ENCODE measurements at regions not wholly inside any gene's neighbourhood (a gene's known extent, or its start where the extent isn't known, plus 50 kb on each side); places are given as distances from the start of the nearest gene placed in this dataset.

- peaks cover 9% of the 10 kb centered on the region for H3K9me3 Mint-ChIP-seq
- H3K4me1 Mint-ChIP-seq: no peaks in the 10 kb centered on the region
- ChIA-PET CTCF (no interaction called here), POLR2A (no interaction called here)
- no peaks in the 10 kb centered on the region for H3K27me3 Mint-ChIP-seq
- H3K36me3 Mint-ChIP-seq (ENCODE audit: low read depth): no peaks in the 10 kb centered on the region
- no peak overlapping the region for H3K27ac Mint-ChIP-seq
- H3K4me3 Mint-ChIP-seq: no peak overlapping the region
- no peak for DNase-seq
Observed at GRCh38 chr13:87035526-87035925, 635.6 kb upstream of the SLITRK5 start.

- Mint-ChIP-seq H3K27ac (no peak overlapping the region), H3K4me1 (no peaks in the 10 kb centered on the region), H3K4me3 (no peak overlapping the region), H3K9me3 (peaks cover 8% of the 10 kb centered on the region), H3K36me3 (ENCODE audit: low read depth) (no peaks in the 10 kb centered on the region), H3K27me3 (no peaks in the 10 kb centered on the region)
- no peak for DNase-seq
- ChIA-PET POLR2A (no interaction called here), CTCF (no interaction called here)
Observed at GRCh38 chr13:87042946-87043345, 628.2 kb upstream of the SLITRK5 start.

- H3K36me3 Mint-ChIP-seq (ENCODE audit: low read depth): no peaks in the 10 kb centered on the region
- POLR2A ChIA-PET: no interaction called here
Observed at GRCh38 chr13:87052731-87053130, 618.4 kb upstream of the SLITRK5 start.

GRCh38 chr13:87057807-87058520 lies 613.2 kb upstream of the SLITRK5 start:
- H3K4me3 Mint-ChIP-seq: no peak overlapping the region
- DNase-seq: no peak
- H3K27me3 Mint-ChIP-seq: no peaks in the 10 kb centered on the region
- ChIA-PET POLR2A (no interaction called here), CTCF (no interaction called here)
- H3K9me3 Mint-ChIP-seq: peaks cover 11% of the 10 kb centered on the region
- H3K36me3 Mint-ChIP-seq (ENCODE audit: low read depth): no peaks in the 10 kb centered on the region
- H3K4me1 Mint-ChIP-seq: no peaks in the 10 kb centered on the region
- H3K27ac Mint-ChIP-seq: no peak overlapping the region

More at GRCh38 chr13:87052731-87053130, 618.4 kb upstream of the SLITRK5 start:
- H3K9me3 Mint-ChIP-seq: peaks cover 13% of the 10 kb centered on the region
- H3K4me1 Mint-ChIP-seq: no peaks in the 10 kb centered on the region
- no peak overlapping the region for H3K4me3 Mint-ChIP-seq
- CTCF ChIA-PET: no interaction called here
- DNase-seq: no peak
- H3K27me3 Mint-ChIP-seq: no peaks in the 10 kb centered on the region
- no peak overlapping the region for H3K27ac Mint-ChIP-seq

- DNase-seq: no peak
- Mint-ChIP-seq H3K27me3 (no peaks in the 10 kb centered on the region), H3K27ac (no peak overlapping the region), H3K4me3 (no peak overlapping the region), H3K9me3 (peaks cover 8% of the 10 kb centered on the region), H3K4me1 (no peaks in the 10 kb centered on the region), H3K36me3 (ENCODE audit: low read depth) (no peaks in the 10 kb centered on the region)
- POLR2A ChIA-PET: no interaction called here
- CTCF ChIA-PET: no interaction called here
Observed at GRCh38 chr13:87058786-87059329, 612.3 kb upstream of the SLITRK5 start.

GRCh38 chr13:87078947-87079795 lies 592.0 kb upstream of the SLITRK5 start:
- CTCF ChIA-PET: no interaction called here
- Mint-ChIP-seq H3K36me3 (ENCODE audit: low read depth) (no peaks in the 10 kb centered on the region), H3K9me3 (no peaks in the 10 kb centered on the region), H3K4me3 (no peak overlapping the region), H3K27me3 (no peaks in the 10 kb centered on the region), H3K4me1 (no peaks in the 10 kb centered on the region), H3K27ac (no peak overlapping the region)
- no peak for DNase-seq
- POLR2A ChIA-PET: no interaction called here

- no peak for DNase-seq
- Mint-ChIP-seq H3K36me3 (ENCODE audit: low read depth) (no peaks in the 10 kb centered on the region), H3K27ac (no peak overlapping the region), H3K27me3 (no peaks in the 10 kb centered on the region), H3K4me1 (no peaks in the 10 kb centered on the region), H3K9me3 (no peaks in the 10 kb centered on the region), H3K4me3 (no peak overlapping the region)
- ChIA-PET CTCF (no interaction called here), POLR2A (no interaction called here)
Observed at GRCh38 chr13:87080100-87080779, 590.9 kb upstream of the SLITRK5 start.

GRCh38 chr13:87084192-87084591 lies 587.0 kb upstream of the SLITRK5 start:
- H3K27me3 Mint-ChIP-seq: no peaks in the 10 kb centered on the region
- peaks cover 2% of the 10 kb centered on the region for H3K9me3 Mint-ChIP-seq
- no peak overlapping the region for H3K27ac Mint-ChIP-seq
- no peak for DNase-seq
- H3K36me3 Mint-ChIP-seq (ENCODE audit: low read depth): no peaks in the 10 kb centered on the region
- ChIA-PET CTCF (no interaction called here), POLR2A (no interaction called here)
- H3K4me3 Mint-ChIP-seq: no peak overlapping the region
- no peaks in the 10 kb centered on the region for H3K4me1 Mint-ChIP-seq

- CTCF ChIA-PET: no interaction called here
- no peaks in the 10 kb centered on the region for H3K36me3 Mint-ChIP-seq (ENCODE audit: low read depth)
- no peak overlapping the region for H3K4me3 Mint-ChIP-seq
- no peaks in the 10 kb centered on the region for H3K4me1 Mint-ChIP-seq
- peaks cover 2% of the 10 kb centered on the region for H3K9me3 Mint-ChIP-seq
- no peak overlapping the region for H3K27ac Mint-ChIP-seq
- POLR2A ChIA-PET: no interaction called here
- no peak for DNase-seq
- no peaks in the 10 kb centered on the region for H3K27me3 Mint-ChIP-seq
Observed at GRCh38 chr13:87087741-87088140, 583.4 kb upstream of the SLITRK5 start.

GRCh38 chr13:87089391-87089790 lies 581.8 kb upstream of the SLITRK5 start:
- no peak overlapping the region for H3K4me3 Mint-ChIP-seq
- no peak for DNase-seq
- no peaks in the 10 kb centered on the region for H3K27me3 Mint-ChIP-seq
- ChIA-PET POLR2A (no interaction called here), CTCF (no interaction called here)
- no peak overlapping the region for H3K27ac Mint-ChIP-seq
- H3K9me3 Mint-ChIP-seq: peaks cover 2% of the 10 kb centered on the region
- H3K36me3 Mint-ChIP-seq (ENCODE audit: low read depth): no peaks in the 10 kb centered on the region
- no peaks in the 10 kb centered on the region for H3K4me1 Mint-ChIP-seq

- Mint-ChIP-seq H3K4me1 (no peaks in the 10 kb centered on the region), H3K36me3 (ENCODE audit: low read depth) (no peaks in the 10 kb centered on the region)
- POLR2A ChIA-PET: no interaction called here
Observed at GRCh38 chr13:87093399-87093798, 577.8 kb upstream of the SLITRK5 start.

GRCh38 chr13:87094646-87095045 lies 576.5 kb upstream of the SLITRK5 start:
- no peaks in the 10 kb centered on the region for H3K36me3 Mint-ChIP-seq (ENCODE audit: low read depth)
- no peaks in the 10 kb centered on the region for H3K9me3 Mint-ChIP-seq

More at GRCh38 chr13:87093399-87093798, 577.8 kb upstream of the SLITRK5 start:
- CTCF ChIA-PET: no interaction called here
- Mint-ChIP-seq H3K27me3 (no peaks in the 10 kb centered on the region), H3K4me3 (no peak overlapping the region), H3K27ac (no peak overlapping the region), H3K9me3 (no peaks in the 10 kb centered on the region)
- no peak for DNase-seq

GRCh38 chr13:87100431-87100830 lies 570.7 kb upstream of the SLITRK5 start:
- Mint-ChIP-seq H3K4me1 (no peaks in the 10 kb centered on the region), H3K36me3 (ENCODE audit: low read depth) (no peaks in the 10 kb centered on the region), H3K4me3 (no peak overlapping the region), H3K27me3 (no peaks in the 10 kb centered on the region), H3K9me3 (peaks cover 8% of the 10 kb centered on the region), H3K27ac (no peak overlapping the region)
- CTCF ChIA-PET: no interaction called here
- POLR2A ChIA-PET: no interaction called here
- no peak for DNase-seq

More at GRCh38 chr13:87094646-87095045, 576.5 kb upstream of the SLITRK5 start:
- POLR2A ChIA-PET: no interaction called here
- H3K27ac Mint-ChIP-seq: no peak overlapping the region
- H3K4me3 Mint-ChIP-seq: no peak overlapping the region
- no peaks in the 10 kb centered on the region for H3K27me3 Mint-ChIP-seq
- H3K4me1 Mint-ChIP-seq: no peaks in the 10 kb centered on the region
- CTCF ChIA-PET: no interaction called here
- DNase-seq: no peak
